Left ventricle myocardium superior (tissue), 1 donor: ENCODE measurements at regions not wholly inside any gene's neighbourhood (a gene's known extent, or its start where the extent isn't known, plus 50 kb on each side); places are given as distances from the start of the nearest gene placed in this dataset.

Experiments
- ATAC-seq: fragments of 200-7000 bp; cut with Tn5 transposase; one replicate; pipeline ENCODE4 v1.9.1; 2020; ENCODE audit warnings: mild to moderate bottlenecking, moderate library complexity
- DNase-seq: peaks from one replicate; pipeline ENCODE4 v3.0.0-alpha.2; 2020
- intact Hi-C: fragments of 100-400 bp; cut with micrococcal nuclease; formaldehyde crosslinking; loops from one replicate; pipeline ENCODE4 v1.11.0; 2022
- donor health status: DM: no; HTN: yes; CAD: no; lungs with severe emphysema.

DNA sequence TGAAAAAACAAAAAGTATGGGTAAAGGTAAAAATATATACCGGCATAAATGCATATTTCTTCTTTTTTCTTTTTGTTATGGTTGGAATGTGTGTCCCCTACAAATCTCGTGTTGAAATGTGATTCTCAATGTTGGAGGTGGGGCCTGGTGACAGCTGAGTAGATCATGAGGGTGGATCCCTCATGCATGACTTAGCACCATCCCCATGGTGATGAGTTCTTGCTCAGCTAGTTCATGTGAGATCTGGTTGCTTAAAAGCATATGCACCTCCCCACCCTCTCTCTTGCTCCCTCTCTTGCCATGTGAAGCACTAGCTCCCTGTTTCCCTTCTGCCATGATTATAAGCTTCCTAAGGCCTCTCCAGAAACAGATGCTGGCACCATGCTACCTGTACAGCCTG, 93.3 kb downstream of the HYCC1 start:
- ATAC-seq (no peak), DNase-seq (no peak)
- intact Hi-C loops, result no loop called here

DNA sequence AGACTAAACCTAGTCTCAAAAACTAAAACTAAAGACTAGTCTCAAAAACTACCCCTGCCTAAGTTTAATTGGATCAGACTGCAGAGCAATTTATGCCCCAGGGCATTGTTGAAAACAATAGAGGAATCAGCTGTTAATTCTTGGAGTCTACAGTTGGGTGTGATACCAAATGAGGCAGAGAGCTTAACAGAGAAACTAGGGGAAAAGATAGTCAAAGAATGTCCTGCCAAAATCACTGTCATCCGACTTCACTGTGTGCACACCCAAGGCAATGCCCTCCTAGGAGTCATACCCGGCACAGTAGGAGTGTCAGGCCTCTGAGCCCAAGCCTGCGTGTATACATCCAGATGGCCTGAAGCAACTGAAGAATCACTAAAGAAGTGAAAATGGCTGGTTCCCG, 90.5 kb upstream of the TOMM7 start:
- intact Hi-C loops, result no loop called here
- DNase-seq, result no peak
- no peak for ATAC-seq

DNA sequence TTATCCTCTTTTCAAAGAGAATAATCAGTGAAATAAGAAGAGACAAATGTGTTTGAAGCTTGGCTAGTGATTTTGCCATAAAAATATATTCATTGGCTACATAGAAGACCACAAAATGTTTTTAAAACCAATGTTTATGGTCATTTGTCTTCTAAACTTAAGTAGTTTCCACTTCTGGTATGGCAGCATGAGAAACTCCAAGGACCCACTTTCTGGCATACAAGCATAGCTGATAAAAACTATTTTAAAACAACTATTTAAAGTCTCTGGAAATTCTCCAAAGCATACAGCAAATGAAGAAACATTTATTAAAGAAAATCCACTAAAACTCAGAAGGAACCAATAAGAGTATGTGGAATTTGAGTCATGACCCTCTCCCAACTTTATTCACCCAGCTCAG, 89.2 kb upstream of the TOMM7 start:
- ATAC-seq (no peak), DNase-seq (no peak)
- intact Hi-C loops, result no loop called here

DNA sequence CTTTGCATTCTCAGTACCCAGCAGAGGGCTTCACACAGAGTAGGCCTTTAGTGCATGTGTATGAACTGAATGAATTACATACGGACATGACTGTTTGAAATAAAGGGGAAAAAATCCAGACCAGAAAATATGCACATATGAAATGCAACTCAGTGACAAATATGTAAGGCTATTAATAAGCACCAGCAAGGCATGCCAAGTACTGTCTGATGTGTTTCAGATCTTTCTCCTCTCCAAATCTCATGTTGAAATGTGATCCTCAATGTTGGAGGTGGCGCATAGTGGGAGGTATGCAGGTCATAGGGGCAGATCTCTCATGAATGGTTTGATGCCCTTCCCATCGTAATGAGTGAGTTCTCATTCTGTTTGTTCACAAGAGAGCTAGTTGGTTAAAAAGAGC, 87.3 kb upstream of the TOMM7 start:
- ATAC-seq (peak; percentile 79), DNase-seq (no peak)
- intact Hi-C loops, result no loop called here

DNA sequence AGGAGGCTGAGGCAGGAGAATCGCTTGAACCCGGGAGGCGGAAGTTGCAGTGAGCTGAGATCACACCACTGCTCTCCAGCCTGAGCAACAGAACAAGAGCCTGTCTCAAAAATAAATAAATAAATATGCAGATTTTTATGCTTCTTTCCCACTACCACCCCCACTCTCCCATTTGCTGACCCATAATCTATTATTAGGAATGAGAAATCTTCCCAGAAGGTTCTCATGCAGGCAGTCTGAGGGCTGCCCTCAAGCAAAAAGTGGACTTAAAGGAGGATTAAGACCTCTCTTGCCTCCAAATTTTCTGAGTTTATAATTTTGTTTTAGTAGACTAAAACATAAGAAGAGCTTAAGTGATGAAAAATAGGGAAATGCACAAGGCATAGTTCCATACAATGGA, 85.2 kb upstream of the TOMM7 start:
- ATAC-seq (no peak), DNase-seq (no peak)
- intact Hi-C loops, result no loop called here

DNA sequence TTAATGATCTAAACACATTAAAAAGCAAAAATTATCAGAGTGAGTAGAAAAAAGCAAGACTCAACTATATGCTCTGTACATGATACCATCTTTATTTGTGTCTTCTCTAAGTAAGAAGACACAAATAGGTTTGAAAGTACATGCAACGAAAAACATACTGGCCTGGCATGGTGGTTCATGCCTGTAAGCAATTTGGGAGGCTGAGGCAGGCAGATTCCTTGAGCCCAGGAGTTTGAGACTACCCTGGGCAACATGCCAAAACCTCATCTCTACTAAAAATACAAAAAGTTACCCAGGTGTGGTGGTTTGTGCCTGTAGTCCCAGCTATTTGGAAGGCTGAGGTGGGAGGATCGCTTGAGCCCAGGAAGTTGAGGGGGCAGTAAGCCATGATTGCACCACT, 78.1 kb upstream of the TOMM7 start:
- DNase-seq (no peak), ATAC-seq (no peak)
- intact Hi-C loops, result no loop called here

DNA sequence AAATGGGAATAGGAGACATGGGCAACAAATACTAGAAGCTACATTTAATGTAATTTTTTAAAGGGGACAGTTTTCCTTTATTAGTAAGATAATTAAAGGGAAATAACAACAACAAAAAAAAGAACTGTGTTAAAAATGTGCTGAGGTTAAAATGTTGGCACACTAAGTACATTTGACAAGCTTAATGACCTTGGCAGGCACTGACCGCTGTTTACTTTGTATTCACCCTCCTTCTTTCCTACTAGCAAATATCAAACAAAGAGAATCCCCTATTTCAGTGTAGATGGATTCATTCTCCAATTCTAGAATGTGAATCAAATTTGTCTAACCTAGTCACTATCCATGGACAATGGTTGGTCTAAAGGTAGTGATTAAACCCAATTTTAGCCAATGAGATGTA, 77.5 kb upstream of the TOMM7 start:
- intact Hi-C loops, result no loop called here
- DNase-seq (no peak), ATAC-seq (no peak)

DNA sequence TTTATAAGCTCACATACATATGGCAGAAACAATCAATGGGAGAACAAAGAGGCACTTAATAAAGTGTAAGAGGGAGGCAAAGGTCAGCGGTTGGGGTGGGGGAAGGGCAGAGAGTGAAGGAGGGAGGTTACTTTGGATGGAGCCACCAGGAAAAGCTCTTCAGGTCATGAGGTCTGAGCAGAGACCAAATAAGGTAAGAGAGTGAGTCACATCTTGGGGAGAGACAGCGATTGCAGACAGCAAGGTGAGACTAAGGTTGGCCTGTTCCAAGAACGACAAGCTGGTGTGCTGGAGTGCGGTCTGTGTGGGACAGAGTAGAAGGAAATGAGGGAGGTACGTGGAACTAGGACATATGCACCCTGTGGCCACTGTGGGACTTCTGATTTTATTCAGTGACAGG, 74.3 kb upstream of the TOMM7 start:
- intact Hi-C loops, result no loop called here
- no peak for DNase-seq
- no peak for ATAC-seq

DNA sequence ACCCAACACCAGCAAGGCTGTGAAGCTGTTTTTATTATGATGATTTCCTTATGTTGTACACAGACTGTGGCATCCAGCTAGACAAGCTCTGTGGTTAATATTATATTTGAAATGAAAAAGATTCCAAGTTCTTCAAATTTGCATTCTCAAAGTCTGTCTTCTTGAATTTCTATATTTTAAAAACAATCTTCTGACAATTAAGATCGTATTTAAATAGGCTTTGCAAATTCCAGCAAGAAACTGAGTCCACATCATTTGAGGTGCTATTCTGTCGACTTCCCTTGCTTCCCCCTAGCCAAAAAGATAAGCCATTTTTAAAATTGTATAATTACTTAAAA, 73.1 kb upstream of the TOMM7 start:
- no peak for DNase-seq
- intact Hi-C loops, result no loop called here

DNA sequence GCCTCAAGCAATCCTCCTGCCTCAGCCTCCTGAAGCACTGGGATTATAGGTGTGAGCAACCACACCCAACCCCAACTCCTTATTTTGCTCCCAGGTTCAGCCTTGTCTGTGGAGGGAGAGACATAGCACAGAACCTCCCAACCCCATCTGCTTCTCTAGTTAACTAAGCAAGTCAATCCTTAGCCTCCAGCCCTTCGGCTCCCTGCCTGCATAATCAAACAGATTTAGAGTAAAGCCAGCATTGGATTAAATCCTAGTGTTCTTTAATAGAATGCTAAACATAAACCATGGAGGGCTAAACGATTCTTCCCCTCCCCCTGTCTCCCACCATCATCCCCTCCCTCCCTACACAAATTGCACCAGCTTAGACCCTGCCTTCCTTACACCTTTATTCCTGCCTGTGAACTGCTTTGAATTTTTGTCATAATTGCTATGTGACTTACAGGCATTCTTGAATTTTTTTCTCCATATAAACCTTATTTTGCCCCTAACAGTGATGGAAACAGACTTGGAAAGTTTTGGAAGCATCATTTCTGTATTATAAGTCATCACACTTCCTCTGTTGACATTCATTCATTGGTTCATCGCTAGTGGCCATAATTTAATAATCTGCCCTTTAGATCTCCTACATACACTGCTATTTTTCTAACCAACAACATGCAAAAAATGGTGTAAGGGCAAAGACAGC, 72.6 kb upstream of the TOMM7 start:
- ATAC-seq, result no peak
- no peak for DNase-seq
- intact Hi-C loops, result no loop called here

More for the DNA sequence above, 73.1 kb upstream of the TOMM7 start:
- ATAC-seq, result no peak

DNA sequence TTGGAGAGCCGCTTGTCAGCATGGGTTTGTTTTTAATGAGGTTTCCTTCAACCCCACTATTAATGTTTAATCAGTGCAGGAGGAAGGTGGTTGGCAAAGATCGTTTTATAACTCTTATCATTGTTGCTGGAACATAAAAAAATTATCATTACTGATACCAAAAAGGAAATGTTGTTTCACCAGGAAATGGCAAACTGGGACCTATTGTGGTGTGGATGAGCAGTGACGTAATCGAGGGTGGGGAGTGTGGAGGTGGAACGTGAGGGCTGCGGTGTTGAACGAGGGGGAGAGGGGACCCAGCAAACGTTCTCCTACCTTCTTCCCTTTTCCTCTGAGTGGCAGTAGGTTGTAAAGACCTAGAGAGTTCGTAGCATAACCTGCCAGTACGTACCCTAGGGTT, 71.9 kb upstream of the TOMM7 start:
- ATAC-seq, result no peak
- intact Hi-C loops, result no loop called here
- no peak for DNase-seq

DNA sequence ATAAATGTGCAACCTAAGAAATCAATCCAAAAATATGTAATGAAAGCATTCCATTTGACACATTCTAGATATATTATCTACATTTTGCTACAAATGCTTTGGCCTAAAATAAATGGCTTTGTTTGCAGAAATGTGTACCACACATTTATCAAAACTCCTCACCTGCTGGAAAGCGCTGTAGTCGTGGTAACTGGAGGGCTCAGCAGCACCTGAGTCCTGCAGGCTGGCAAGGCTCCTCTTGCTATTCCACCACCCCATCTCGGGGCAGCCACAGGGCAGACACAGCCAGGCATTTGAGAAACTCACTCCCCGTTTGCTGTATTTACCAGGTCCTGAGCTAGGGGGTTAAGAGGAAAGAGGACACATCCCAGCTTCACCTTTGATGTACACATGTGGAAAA, 68.1 kb upstream of the TOMM7 start:
- DNase-seq (no peak), ATAC-seq (no peak)
- intact Hi-C loops, result no loop called here

DNA sequence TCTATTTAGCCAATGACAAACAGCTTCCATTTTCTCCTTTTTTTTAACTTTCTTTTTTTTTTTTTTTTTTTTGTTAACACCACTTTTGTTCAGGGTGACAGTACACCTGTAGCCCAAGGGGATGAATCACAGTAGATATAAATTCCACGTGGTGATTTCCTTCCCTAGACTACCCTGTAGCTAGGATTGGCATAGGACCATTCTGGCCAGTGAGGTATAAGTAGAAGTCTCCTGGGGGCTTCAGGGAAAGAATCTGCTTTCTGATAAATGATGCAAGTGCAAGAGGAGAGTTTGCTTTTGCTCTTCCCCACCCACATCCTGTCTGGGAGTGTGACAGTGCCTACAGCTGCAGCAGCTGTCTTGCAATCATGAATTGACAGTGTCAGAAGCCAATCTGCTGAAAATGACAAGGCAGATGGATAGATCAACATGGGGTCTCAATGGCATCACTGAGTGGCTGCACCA, 63.2 kb upstream of the TOMM7 start:
- no peak for DNase-seq
- ATAC-seq, result no peak
- intact Hi-C loops, result no loop called here

DNA sequence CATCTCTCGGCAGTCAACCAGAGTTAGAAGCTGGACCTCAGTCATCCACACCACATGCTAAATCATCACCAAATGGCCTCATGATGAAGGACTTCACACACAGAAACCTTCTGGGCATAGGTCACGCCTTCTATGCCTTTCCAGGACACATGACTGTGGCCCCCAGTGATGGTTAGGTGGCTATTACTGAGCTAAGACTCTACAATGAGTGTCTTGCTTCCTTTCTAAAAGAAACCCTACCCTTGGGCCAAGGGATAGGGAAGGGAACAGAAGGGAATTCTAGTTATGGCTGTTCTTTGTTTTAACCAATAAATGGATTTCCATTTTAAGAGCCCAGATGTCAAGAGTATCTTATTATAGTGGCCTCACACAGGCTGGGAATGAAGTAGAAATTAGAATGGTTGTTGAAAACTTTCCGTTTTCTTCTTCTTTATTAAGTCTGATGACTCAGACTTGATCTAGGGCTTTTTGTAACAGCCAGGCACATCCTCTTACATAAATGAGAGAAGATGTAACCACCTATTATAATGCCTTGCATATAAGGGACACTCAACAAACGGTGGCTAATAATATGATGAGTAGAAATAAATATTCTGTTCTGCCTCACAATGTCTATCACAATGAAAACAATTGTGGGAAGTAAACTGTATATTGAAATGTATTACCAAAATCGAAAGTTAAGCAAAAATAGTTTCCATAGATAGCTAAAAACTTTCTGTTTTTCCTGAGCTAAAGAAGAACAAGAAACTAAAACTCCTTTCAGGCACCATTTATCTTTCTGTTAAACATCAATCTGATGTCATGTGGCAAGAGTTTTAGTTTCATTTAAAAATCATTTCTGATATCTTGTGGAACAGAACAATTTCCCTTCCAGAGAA, 62.5 kb upstream of the TOMM7 start:
- intact Hi-C loops, result no loop called here
- DNase-seq, result no peak
- ATAC-seq, result no peak

DNA sequence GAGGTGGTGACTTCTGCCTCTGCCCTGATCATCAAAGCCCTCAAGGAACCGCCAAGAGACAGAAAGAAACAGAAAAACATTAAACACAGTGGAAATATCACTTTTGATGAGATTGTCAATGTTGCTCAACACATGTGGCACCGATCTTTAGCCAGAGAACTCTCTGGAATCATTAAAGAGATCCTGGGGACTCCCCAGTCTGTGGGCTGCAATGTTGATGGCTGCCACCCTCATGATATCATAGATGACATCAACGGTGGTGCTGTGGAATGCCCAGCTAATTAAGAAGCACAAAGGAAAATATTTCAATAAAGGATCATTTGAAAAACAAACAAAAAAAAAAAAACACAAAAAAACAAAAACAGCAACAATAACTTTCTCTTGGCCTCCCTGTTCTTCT, 59.5 kb upstream of the TOMM7 start:
- intact Hi-C loops, result no loop called here
- ATAC-seq, result no peak

DNA sequence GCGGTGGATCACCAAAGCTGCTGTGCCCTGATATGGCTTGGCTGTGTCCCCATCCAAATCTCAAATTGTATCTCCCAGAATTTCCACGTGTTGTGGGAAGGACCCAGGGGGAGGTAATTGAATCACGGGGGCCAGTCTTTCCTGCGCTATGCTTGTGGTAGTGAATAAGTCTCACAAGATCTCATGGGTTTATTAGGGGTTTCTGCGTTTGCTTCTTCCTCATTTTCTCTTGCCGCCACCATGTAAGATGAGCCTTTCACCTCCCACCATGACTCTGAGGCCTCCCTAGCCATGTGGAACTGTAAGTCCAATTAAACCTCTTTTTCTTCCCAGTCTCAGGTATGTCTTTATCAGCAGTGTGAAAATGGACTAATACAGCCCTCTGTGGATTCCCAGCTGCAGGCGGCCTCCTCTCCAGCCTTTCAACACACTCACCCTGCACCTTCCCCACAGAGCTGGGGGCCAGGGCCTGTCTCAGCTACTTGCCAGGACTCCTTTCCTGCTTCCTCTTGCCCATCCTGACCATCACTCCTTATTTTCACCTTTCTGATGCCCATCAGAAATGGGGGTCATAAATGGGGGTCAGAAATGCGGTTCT, 57.2 kb upstream of the TOMM7 start:
- intact Hi-C loops, result no loop called here
- ATAC-seq (no peak), DNase-seq (no peak)

More for the DNA sequence above, 59.5 kb upstream of the TOMM7 start:
- DNase-seq, result no peak

DNA sequence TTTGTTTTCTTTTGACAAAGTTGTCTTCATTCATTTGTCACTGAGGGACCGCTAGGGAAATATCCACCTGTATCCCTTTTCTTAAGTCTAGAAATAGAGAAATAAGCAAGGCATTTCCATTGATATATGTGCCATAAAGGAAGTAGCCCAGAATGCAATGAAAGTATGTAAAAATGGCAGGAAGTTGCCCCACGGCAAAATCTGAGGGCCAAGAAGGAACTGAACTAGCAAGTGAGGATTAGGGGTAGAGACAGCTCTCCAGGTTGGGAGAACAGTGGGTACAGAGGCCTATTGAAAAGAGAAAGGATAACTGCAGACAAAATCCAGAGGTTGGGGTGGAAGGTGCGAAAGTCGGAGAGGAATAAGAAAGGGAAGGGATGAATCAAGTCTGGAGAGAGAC, 56.6 kb upstream of the TOMM7 start:
- DNase-seq (no peak), ATAC-seq (no peak)
- intact Hi-C loops, result no loop called here

DNA sequence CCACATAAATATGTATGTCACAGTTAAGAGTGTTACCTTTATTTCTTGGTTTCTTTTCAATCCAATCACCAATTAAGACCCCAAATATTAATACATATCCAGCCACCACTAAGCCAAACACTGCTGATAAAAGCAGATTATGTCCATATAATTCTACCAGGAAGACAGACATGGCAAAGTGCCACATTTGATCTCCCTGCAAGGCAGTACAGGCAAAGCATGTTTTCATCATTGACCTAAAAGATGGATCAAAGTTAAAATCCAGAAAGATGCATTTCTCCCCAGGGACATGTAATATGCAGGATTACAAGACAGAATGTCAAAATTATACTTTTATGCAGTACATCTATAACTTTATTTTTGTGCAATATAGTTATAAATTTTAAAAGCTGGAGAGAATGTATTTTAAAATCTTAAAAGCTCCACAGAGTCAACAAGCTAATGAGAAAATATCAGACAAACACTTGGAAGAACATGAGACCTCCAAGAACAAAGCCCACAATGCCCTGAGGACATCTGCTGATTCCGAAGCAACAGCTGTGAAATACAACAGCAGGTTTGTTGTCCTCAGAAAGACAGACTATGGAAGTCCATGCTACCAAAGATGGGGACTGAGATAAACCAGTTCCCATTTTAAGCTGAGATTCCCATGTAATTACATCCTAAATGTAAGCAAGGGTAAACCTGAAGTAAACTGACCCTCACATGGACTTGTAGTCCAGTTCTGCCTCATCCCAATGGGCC, 54.5 kb upstream of the TOMM7 start:
- intact Hi-C loops, result no loop called here
- DNase-seq (no peak), ATAC-seq (no peak)

DNA sequence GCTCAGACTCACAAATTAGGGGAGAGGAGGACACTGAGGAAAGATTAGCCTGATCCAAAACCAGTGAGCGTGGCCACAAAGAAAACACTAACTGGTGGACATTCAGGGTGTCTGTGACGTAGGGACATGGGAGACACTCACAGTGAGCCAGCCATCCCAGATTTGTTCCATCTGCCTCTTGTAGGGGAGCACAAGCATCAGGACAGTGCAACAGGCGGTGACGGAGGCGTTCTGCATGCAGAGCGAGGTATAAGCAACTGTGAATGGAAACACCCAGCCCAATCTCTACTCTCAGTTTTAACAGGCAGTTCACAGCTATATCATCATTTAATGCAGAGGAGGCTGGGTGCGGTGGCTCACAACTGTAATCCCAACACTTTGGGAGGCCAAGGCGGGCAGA, 52.8 kb upstream of the TOMM7 start:
- no peak for ATAC-seq
- no peak for DNase-seq
- intact Hi-C loops, result no loop called here

DNA sequence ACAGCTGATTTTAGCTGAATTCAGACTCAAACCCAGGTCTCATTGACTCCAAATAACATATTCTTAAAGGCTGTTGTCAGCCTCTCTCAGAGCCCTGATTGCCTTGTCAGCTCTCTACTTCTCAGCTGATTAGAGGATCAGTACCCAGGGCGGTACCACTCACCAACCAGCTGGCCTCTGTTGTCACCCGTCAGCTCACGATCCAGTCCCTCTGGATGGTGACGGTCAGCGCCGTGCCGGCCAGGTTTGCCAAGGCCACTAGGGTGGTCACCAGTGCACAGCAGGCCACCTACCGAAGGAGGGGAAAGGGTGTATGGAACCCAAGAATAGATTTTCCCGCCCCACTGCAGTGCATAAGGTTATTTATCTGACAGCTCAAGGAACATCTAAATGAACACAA, 52.3 kb upstream of the TOMM7 start:
- no peak for DNase-seq
- ATAC-seq, result no peak
- intact Hi-C loops, result no loop called here
